PC-3 (cell line): ENCODE measurements at regions not wholly inside any gene's neighbourhood (a gene's known extent, or its start where the extent isn't known, plus 50 kb on each side); places are given as distances from the start of the nearest gene placed in this dataset.

ENCODE experiments used
- ATAC-seq: fragments of 200-7000 bp; cut with Tn5 transposase; 2 replicates; pipeline ENCODE4 v1.9.1; 2020; ENCODE audit warnings: mild to moderate bottlenecking, moderate library complexity
- BruUV-seq: library from RNA; stranded (reverse); fragments of 400-500 nt; replicated peaks from 2 replicates; lab custom pipeline; 2021; lab: Mats Ljungman, UMichigan
- CTCF ChIA-PET: fragments of 300-600 bp; sonication (Branson Sonifier 250); formaldehyde crosslinking; loops from one replicate; lab custom pipeline; 2022; ENCODE audit warnings: antibody characterized with exemption; lab: Charles Lee
- POLR2A ChIA-PET: fragments of 300-600 bp; sonication (Branson Sonifier 250); formaldehyde crosslinking; loops from one replicate; lab custom pipeline; 2022; ENCODE audit warnings: antibody characterized with exemption; ENCODE audit not compliant: unreplicated experiment; lab: Charles Lee
- DNase-seq: peaks from one replicate; pipeline ENCODE4 v3.0.0-alpha.2; 2015
- H2AFZ ChIP-seq: fragments of 300-600 bp; sonication (generic); 2 replicates; pipeline ENCODE4 v1.6.0; 2016; ENCODE audit warnings: antibody characterized with exemption, low read length
- H3F3A ChIP-seq: fragments of 300-600 bp; sonication (generic); one replicate; pipeline ENCODE4 v1.6.0; 2017; ENCODE audit warnings: antibody characterized with exemption, low read length, control low read depth, mild to moderate bottlenecking; ENCODE audit not compliant: unreplicated experiment
- H3K27ac ChIP-seq: fragments of 300-600 bp; sonication (generic); 2 replicates; pipeline ENCODE4 v1.5.1; 2016; ENCODE audit warnings: mild to moderate bottlenecking, low read length
- H3K27me3 ChIP-seq: fragments of 300-600 bp; sonication (generic); 2 replicates; pipeline ENCODE4 v1.6.1; 2016; ENCODE audit warnings: low read length, mixed read lengths
- H3K36me3 ChIP-seq: fragments of 300-600 bp; sonication (generic); 2 replicates; pipeline ENCODE4 v1.6.1; 2016; ENCODE audit warnings: low read depth, mixed run types, low read length, mixed read lengths
- H3K4me1 ChIP-seq: fragments of 300-600 bp; sonication (generic); 2 replicates; pipeline ENCODE4 v1.5.1; 2016; ENCODE audit warnings: low read length; ENCODE audit not compliant: insufficient read depth
- H3K4me2 ChIP-seq: fragments of 300-600 bp; sonication (generic); 2 replicates; pipeline ENCODE4 v1.6.0; 2016; ENCODE audit warnings: low read length
- H3K4me3 ChIP-seq: fragments of 300-600 bp; sonication (generic); 2 replicates; pipeline ENCODE4 v1.5.1; 2016; ENCODE audit warnings: mild to moderate bottlenecking, low read length, mixed read lengths
- H3K79me2 ChIP-seq: fragments of 300-600 bp; sonication (generic); 2 replicates; pipeline ENCODE4 v1.6.1; 2017; ENCODE audit warnings: low read length, mixed read lengths
- H3K9ac ChIP-seq: fragments of 300-600 bp; sonication (generic); 2 replicates; pipeline ENCODE4 v1.6.0; 2016; ENCODE audit warnings: mild to moderate bottlenecking, low read length
- H3K9me2 ChIP-seq: fragments of 300-600 bp; sonication (generic); replicated peaks from 2 replicates; pipeline ENCODE4 v1.6.1; 2016; ENCODE audit warnings: mixed run types, low read length, mixed read lengths
- H3K9me3 ChIP-seq: fragments of 300-600 bp; sonication (generic); 2 replicates; pipeline ENCODE4 v1.6.1; 2016; ENCODE audit warnings: low read length, mixed read lengths
- H4K20me1 ChIP-seq: fragments of 300-600 bp; sonication (generic); 2 replicates; pipeline ENCODE4 v1.6.1; 2016; ENCODE audit warnings: low read length, mixed read lengths
- EZH2 ChIP-seq: fragments of 300-600 bp; sonication (generic); IDR thresholded peaks from one replicate; pipeline ENCODE4 v1.6.1; 2017; ENCODE audit warnings: antibody characterized with exemption, mild to moderate bottlenecking, low read length; ENCODE audit not compliant: unreplicated experiment
- EZH2phosphoT487 ChIP-seq: fragments of 300-600 bp; sonication (generic); IDR thresholded peaks from 2 replicates; pipeline ENCODE4 v1.6.1; 2018; ENCODE audit warnings: mild to moderate bottlenecking, antibody characterized with exemption, low read length, borderline replicate concordance
- intact Hi-C: fragments of 100-400 bp; cut with micrococcal nuclease; formaldehyde crosslinking; loops from 2 replicates; pipeline ENCODE4 v1.9.0; 2023
- TF ChIP-seq, protein P1 (sequence below): fragments of 300-600 bp; sonication (generic); conservative IDR thresholded peaks from 2 replicates; pipeline ENCODE4 v1.5.1; 2017; ENCODE audit warnings: antibody characterized with exemption, low read depth, mild to moderate bottlenecking, low read length

DNA sequence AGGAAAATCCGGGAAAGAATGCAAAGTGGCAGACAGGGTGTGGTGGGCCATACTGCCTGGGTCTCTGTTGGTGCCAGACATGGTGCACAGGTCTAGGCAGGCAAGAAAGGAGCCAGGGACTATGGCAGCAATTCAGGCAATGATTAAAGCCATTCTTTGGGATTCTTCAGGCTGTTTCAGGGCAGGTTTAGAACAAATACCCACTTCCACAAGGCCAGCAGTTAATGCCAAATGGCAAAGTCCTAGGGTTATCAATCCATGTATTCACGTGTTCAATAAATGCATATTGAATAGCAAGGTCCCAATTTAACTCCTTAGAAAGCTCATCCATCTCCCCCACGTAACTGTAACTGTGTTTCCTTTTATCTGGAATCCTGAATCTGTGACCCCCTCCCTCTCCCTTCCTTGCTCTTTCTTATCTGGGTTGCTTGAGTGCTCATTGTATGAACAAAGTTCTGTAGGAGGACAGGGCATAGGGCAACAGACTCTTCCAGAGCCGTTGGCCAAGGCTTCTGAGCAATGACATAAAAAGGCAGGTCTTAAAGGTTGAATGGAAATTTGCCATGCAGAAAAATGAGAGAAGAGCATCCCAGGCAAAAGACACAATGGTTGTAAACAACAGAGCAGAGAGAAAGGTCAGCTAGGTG is 146.8 kb upstream of the KLHL29 start:
- Histone ChIP-seq H3F3A (no peaks in the 10 kb centered on the region), H3K4me2 (no peak overlapping the region), H3K36me3 (no peaks in the 10 kb centered on the region), H4K20me1 (no peaks in the 10 kb centered on the region), H3K27ac (no peak overlapping the region), H3K79me2 (no peaks in the 10 kb centered on the region), H3K9me2 (no peaks in the 10 kb centered on the region), H3K4me3 (no peak overlapping the region), H3K27me3 (0 out of 2 replicates have a peak, but pooled peaks cover 11% of the 10 kb centered on the region), H3K9ac (no peak overlapping the region), H3K9me3 (no peaks in the 10 kb centered on the region), H3K4me1 (no peaks in the 10 kb centered on the region), H2AFZ (no peak overlapping the region)
- intact Hi-C loops, result no loop called here
- DNase-seq (no peak), ATAC-seq (no peak)
- TF ChIP-seq EZH2phosphoT487 (no peak), EZH2 (no peak)
- TF ChIP-seq, protein P1, sequence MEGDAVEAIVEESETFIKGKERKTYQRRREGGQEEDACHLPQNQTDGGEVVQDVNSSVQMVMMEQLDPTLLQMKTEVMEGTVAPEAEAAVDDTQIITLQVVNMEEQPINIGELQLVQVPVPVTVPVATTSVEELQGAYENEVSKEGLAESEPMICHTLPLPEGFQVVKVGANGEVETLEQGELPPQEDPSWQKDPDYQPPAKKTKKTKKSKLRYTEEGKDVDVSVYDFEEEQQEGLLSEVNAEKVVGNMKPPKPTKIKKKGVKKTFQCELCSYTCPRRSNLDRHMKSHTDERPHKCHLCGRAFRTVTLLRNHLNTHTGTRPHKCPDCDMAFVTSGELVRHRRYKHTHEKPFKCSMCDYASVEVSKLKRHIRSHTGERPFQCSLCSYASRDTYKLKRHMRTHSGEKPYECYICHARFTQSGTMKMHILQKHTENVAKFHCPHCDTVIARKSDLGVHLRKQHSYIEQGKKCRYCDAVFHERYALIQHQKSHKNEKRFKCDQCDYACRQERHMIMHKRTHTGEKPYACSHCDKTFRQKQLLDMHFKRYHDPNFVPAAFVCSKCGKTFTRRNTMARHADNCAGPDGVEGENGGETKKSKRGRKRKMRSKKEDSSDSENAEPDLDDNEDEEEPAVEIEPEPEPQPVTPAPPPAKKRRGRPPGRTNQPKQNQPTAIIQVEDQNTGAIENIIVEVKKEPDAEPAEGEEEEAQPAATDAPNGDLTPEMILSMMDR, result no peak
- ChIA-PET CTCF (interaction anchor here (0.6 kb wide), 1 partner anchor 20 kb away, joined by 3 read pairs; no protein-coding TSS in a partner anchor), POLR2A (no interaction called here)
- no TSS peak for BruUV-seq

DNA sequence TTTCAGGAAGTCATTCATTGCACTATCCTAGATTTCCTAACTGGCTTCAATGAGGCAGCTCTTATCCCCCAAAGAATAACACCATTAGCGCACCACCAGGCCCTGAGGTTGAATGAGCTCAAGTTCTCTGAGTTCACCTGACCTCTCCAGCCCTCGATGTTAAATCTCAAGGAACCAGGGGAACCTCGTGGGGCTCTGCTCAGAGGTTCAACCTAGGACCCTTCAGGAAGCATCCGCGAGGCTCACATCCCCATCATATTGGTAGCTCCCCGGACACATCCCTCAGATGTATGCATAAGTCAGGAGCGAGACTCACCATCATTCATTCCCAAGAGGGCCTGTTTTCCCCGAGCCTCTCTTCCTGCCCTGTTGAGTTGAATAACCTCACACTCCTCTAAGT is 145.6 kb upstream of the KLHL29 start:
- Histone ChIP-seq H3K4me3 (no peak overlapping the region), H3K27ac (no peak overlapping the region), H3F3A (no peaks in the 10 kb centered on the region), H3K9ac (no peak overlapping the region), H3K9me2 (no peaks in the 10 kb centered on the region), H3K9me3 (no peaks in the 10 kb centered on the region), H3K27me3 (0 out of 2 replicates have a peak, but pooled peaks cover 11% of the 10 kb centered on the region), H4K20me1 (no peaks in the 10 kb centered on the region), H3K4me1 (no peaks in the 10 kb centered on the region), H2AFZ (no peak overlapping the region), H3K79me2 (no peaks in the 10 kb centered on the region), H3K4me2 (no peak overlapping the region), H3K36me3 (no peaks in the 10 kb centered on the region)
- intact Hi-C loops, result no loop called here
- BruUV-seq, result no TSS peak
- POLR2A ChIA-PET, result no interaction called here
- DNase-seq (no peak), ATAC-seq (no peak)
- CTCF ChIA-PET, result no interaction called here
- TF ChIP-seq EZH2, result no peak
- no peak for TF ChIP-seq EZH2phosphoT487
- TF ChIP-seq, protein P1, result no peak

DNA sequence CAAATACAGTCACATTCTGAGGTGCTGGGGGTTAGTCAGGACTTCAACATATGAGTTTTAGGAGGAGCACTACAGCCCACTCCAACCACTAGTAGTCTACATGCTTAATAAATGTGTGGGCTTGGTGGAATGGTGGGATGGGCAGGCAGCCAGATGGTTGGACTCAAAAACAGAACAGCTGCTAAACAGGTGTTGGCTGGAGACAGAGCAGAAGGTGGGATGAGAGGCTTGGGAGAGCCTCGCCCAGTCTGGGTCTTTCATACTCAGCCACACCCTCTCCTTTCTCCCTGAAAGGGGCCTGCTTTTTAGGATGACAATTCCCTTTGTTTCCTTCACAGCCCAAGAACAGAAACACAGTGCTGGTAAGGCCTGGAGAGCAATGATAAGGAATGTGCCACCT is 143.9 kb upstream of the KLHL29 start:
- Histone ChIP-seq H3K9me2 (no peaks in the 10 kb centered on the region), H3K4me1 (no peaks in the 10 kb centered on the region), H3K9ac (no peak overlapping the region), H2AFZ (no peak overlapping the region), H3K4me3 (no peak overlapping the region), H4K20me1 (no peaks in the 10 kb centered on the region), H3K27ac (no peak overlapping the region), H3K4me2 (no peak overlapping the region), H3F3A (no peaks in the 10 kb centered on the region), H3K79me2 (no peaks in the 10 kb centered on the region), H3K36me3 (no peaks in the 10 kb centered on the region), H3K9me3 (no peaks in the 10 kb centered on the region), H3K27me3 (0 out of 2 replicates have a peak, but pooled peaks cover 11% of the 10 kb centered on the region)
- ATAC-seq (no peak), DNase-seq (no peak)
- intact Hi-C loops, result no loop called here
- BruUV-seq, result no TSS peak
- ChIA-PET CTCF (no interaction called here), POLR2A (no interaction called here)
- TF ChIP-seq EZH2phosphoT487, result no peak
- TF ChIP-seq, protein P1, result no peak
- TF ChIP-seq EZH2, result no peak
